NCI-H1092 treated with DMSO at 0.1 percent for 48 hours (cell line): ENCODE measurements at regions not wholly inside any gene's neighbourhood (a gene's known extent, or its start where the extent isn't known, plus 50 kb on each side); places are given as distances from the start of the nearest gene placed in this dataset.

Experiments used
- DNase-seq: peaks from one replicate; lab custom pipeline; 2025; lab: John Stamatoyannopoulos, UW

GRCh38 chr3:148150141-148150540 lies 547.6 kb upstream of the AGTR1 start:
- no peak for DNase-seq

- no peak for DNase-seq
These were observed 539.5 kb upstream of the AGTR1 start for GRCh38 chr3:148158210-148158609.

- no peak for DNase-seq
These were observed 535.6 kb upstream of the AGTR1 start for GRCh38 chr3:148162132-148162531.

GRCh38 chr3:148168347-148168746 lies 529.4 kb upstream of the AGTR1 start:
- no peak for DNase-seq

DNA sequence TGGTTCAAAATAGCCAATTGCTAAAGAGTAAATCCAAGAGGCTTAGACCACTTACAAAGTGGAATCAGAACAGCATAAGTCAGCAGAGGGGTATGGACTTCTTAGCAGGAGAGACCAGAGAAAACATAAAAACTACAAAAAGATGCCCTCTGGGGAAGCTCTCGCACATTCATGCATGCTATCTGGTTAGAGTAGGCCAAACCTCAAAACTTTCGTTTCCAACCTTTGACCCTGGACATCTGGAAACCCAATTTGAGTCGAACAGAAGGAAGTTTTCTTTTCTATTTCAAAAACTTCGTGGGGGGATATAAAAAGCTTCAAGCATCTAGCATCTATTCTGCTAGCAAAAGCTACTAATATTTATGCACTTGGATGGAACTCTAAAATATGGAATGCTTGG lies 523.9 kb upstream of the AGTR1 start:
- no peak for DNase-seq

DNA sequence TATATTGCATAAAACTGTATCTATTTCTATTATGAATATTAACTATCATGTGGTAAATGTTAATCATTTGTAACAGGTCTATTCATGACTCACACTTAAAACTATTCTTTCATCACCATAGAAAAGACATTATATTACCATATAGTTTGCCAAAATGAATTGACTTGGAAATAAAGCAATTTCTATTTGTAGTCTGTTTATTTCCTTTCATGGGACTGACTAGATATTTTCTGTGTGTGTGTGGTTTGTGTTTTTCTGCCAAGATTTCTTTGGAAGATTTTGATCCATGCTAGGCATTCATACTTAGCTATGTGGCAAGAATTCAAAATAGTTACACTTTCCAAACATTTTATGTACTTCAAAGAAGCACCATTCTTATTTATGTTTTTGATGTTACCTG lies 522.5 kb upstream of the AGTR1 start:
- no peak for DNase-seq

GRCh38 chr3:148178503-148178902 lies 519.2 kb upstream of the AGTR1 start:
- peak; percentile 15 for DNase-seq

- no peak for DNase-seq
These were observed 512.9 kb upstream of the AGTR1 start for GRCh38 chr3:148184798-148185197.

DNA sequence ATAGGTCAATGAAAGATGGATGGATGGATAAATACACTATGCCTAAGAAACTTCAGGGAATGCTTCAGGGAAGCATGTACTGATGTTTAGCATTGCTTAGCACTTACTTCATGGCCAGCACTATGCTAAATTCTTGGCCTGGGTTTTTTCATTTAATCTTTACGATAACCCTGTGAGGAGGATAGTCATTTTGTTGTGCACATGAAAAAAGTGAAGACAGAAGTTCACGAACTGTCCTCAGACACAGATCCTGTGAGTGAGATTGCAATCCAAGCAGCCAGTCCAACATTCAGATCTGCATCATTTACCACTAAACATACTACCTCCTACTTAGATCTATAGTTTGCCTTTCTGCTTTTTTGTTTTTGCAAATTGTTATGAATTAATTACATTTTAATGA lies 510.8 kb upstream of the AGTR1 start:
- no peak for DNase-seq

DNA sequence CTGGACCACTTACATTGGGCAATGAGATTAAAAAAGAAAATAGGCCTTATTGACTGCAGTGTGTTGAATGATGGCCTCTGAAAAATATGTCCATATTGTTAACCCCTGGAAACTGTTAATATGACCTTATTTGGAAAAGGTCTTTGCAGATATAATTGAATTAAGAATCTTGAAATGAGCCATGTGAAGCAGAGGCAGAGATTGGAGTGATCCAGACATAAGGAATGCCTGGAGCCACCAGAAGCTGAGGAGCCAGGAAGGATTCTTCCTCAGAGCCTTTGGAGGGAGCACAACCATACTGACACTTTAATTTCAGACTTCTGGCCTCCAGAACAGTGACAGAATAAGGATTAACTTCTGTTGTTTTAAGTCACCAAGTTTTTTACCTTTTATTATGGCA lies 510.4 kb upstream of the AGTR1 start:
- DNase-seq, result no peak

- DNase-seq, result no peak
These were observed 507.2 kb upstream of the AGTR1 start for GRCh38 chr3:148190441-148190990.

GRCh38 chr3:148191966-148192365 lies 505.7 kb upstream of the AGTR1 start:
- DNase-seq, result no peak

- DNase-seq, result no peak
These were observed 500.6 kb upstream of the AGTR1 start for GRCh38 chr3:148197061-148197460.

GRCh38 chr3:148202386-148202785 lies 495.3 kb upstream of the AGTR1 start:
- no peak for DNase-seq

- no peak for DNase-seq
These were observed 494.2 kb upstream of the AGTR1 start for GRCh38 chr3:148203297-148204010.

- DNase-seq, result no peak
These were observed 493.6 kb upstream of the AGTR1 start for GRCh38 chr3:148204131-148204530.

DNA sequence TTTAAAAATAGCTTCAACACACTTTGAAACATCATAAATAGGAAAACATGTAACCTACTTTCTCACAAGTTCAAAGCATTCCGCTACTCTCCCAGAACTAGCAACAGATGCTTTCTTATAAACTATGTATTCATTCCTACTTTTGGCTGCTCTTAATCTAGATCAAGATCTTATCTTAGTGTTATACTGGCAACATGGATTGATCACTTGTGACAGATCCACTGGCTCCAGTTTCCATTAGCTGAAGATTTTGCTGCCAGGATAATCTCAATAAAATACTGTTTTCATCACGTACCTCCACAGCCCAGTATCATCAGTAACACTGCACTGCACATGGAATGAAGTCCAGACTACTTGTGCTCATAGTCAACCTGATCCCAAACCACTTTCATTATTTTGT lies 491.7 kb upstream of the AGTR1 start:
- no peak for DNase-seq

DNA sequence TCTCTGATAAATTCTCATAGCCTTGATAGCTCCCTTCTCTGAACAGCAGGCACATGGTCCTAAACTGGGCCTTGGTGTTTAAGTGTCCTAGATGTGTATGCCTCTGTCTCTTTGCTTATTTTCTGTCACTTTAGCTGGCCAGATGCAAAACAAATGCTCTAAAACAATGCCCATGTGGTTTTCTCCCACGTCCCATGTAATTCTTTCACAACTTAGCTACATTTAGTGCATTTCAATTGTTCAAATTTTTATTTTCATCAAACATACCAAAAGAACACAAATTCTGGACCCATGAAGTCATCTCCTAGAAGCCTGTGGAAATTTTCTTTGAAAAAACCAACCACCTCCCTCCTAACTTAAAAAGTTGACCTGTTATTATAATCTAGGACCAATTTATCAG lies 491.3 kb upstream of the AGTR1 start:
- no peak for DNase-seq

- DNase-seq, result no peak
These were observed 488.7 kb upstream of the AGTR1 start for GRCh38 chr3:148208975-148209374.

GRCh38 chr3:148211725-148212124 lies 486.0 kb upstream of the AGTR1 start:
- DNase-seq, result no peak

- DNase-seq, result no peak
These were observed 483.0 kb upstream of the AGTR1 start for GRCh38 chr3:148214705-148215104.

- no peak for DNase-seq
These were observed 480.4 kb upstream of the AGTR1 start for GRCh38 chr3:148217317-148217716.

GRCh38 chr3:148218222-148218621 lies 479.5 kb upstream of the AGTR1 start:
- no peak for DNase-seq

- DNase-seq, result no peak
These were observed 477.7 kb upstream of the AGTR1 start for GRCh38 chr3:148219999-148220398.
